ENCODE measurements at regions not wholly inside any gene's neighbourhood (a gene's known extent, or its start where the extent isn't known, plus 50 kb on each side); places are given as distances from the start of the nearest gene placed in this dataset.

DNA sequence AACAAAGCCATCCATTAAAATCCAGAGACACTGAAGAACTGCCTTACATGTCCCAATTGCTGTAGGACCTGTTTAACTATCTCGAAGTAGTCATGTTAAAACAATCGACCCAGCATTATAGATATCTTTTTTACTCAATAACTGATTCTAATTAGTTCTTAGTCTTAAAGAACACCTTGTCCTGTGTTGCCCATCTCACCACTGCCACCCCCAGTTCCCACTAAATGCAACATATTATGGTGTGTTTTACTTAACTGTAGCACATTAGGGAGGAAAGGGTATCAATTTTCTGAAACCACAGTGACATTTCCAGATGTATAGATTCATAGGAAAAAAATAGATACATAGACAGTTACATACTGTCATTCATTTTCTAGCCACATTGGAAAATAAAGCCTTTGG, 221.2 kb downstream of the MEF2C start:
- TF ChIP-seq EZH2phosphoT487 (IDR thresholded peaks at IDR 0.05; ENCODE audit: insufficient read depth, low read depth) (no peak), EZH2 (IDR thresholded peaks at IDR 0.05; ENCODE audit: insufficient read depth, poor library complexity, severe bottlenecking) (no peak)
